GM23338 (cell line): ENCODE measurements at regions not wholly inside any gene's neighbourhood (a gene's known extent, or its start where the extent isn't known, plus 50 kb on each side); places are given as distances from the start of the nearest gene placed in this dataset.

Source experiments
- ATAC-seq: fragments of 200-7000 bp; cut with Tn5 transposase; 3 replicates; pipeline ENCODE4 v1.9.1; 2020
- DNase-seq: peaks from one replicate; pipeline ENCODE4 v3.0.0-alpha.2; 2015; ENCODE audit warnings: low spot score
- H2AFZ ChIP-seq: fragments of 200-600 bp; sonication (generic); 2 replicates; pipeline ENCODE4 v1.8.0; 2016; ENCODE audit warnings: antibody characterized with exemption, mild to moderate bottlenecking, moderate library complexity
- H3F3A ChIP-seq: fragments of 200-600 bp; sonication (generic); replicated peaks from 2 replicates; pipeline ENCODE4 v1.8.0; 2017; ENCODE audit warnings: antibody characterized with exemption, mixed run types, low read depth
- H3K27ac ChIP-seq: fragments of 200-600 bp; sonication (generic); 2 replicates; pipeline ENCODE4 v1.6.1; 2016; ENCODE audit warnings: low read depth
- H3K27me3 ChIP-seq: fragments of 200-600 bp; sonication (generic); 2 replicates; pipeline ENCODE4 v1.8.0; 2016; ENCODE audit warnings: mild to moderate bottlenecking, mixed run types, moderate library complexity; ENCODE audit not compliant: insufficient read depth
- H3K36me3 ChIP-seq: fragments of 200-600 bp; sonication (generic); 2 replicates; pipeline ENCODE4 v1.8.0; 2016; ENCODE audit warnings: mild to moderate bottlenecking; ENCODE audit not compliant: insufficient read depth
- H3K4me1 ChIP-seq: fragments of 200-600 bp; sonication (generic); 2 replicates; pipeline ENCODE4 v1.8.0; 2016; ENCODE audit warnings: mild to moderate bottlenecking, moderate library complexity; ENCODE audit not compliant: insufficient read depth
- H3K4me2 ChIP-seq: fragments of 200-600 bp; sonication (generic); 2 replicates; pipeline ENCODE4 v1.7.1; 2017; ENCODE audit warnings: mixed run types
- H3K4me3 ChIP-seq: fragments of 200-600 bp; sonication (generic); 2 replicates; pipeline ENCODE4 v1.6.1; 2016; ENCODE audit warnings: mixed run types
- H3K79me2 ChIP-seq: fragments of 200-600 bp; sonication (generic); replicated peaks from 2 replicates; pipeline ENCODE4 v1.8.0; 2017; ENCODE audit warnings: mild to moderate bottlenecking; ENCODE audit not compliant: insufficient read depth
- H3K9me2 ChIP-seq: fragments of 200-600 bp; sonication (generic); 2 replicates; pipeline ENCODE4 v1.8.0; 2017; ENCODE audit not compliant: insufficient read depth
- H4K20me1 ChIP-seq: fragments of 200-600 bp; sonication (generic); replicated peaks from 2 replicates; pipeline ENCODE4 v1.8.0; 2017; ENCODE audit warnings: mild to moderate bottlenecking; ENCODE audit not compliant: insufficient read depth
- H3K27ac Mint-ChIP-seq: 2 replicates; pipeline ENCODE4 v1.8.0; 2020; ENCODE audit warnings: inconsistent platforms, mild to moderate bottlenecking, moderate library complexity, mixed read lengths
- H3K27me3 Mint-ChIP-seq: 3 replicates; pipeline ENCODE4 v1.8.0; 2022; ENCODE audit warnings: low read depth, mild to moderate bottlenecking, moderate library complexity, mixed read lengths, inconsistent platforms; ENCODE audit not compliant: insufficient read depth, poor library complexity
- H3K36me3 Mint-ChIP-seq: 3 replicates; pipeline ENCODE4 v1.8.0; 2021; ENCODE audit warnings: low read depth, mild to moderate bottlenecking, inconsistent platforms, moderate library complexity, mixed read lengths
- H3K4me1 Mint-ChIP-seq: 3 replicates; pipeline ENCODE4 v1.8.0; 2020; ENCODE audit warnings: mild to moderate bottlenecking, inconsistent platforms, mixed read lengths
- H3K4me3 Mint-ChIP-seq: 3 replicates; pipeline ENCODE4 v1.8.0; 2021; ENCODE audit warnings: moderate library complexity, mild to moderate bottlenecking, inconsistent platforms, mixed read lengths
- H3K9me3 Mint-ChIP-seq: 3 replicates; pipeline ENCODE4 v1.8.0; 2020; ENCODE audit warnings: moderate library complexity, mild to moderate bottlenecking, inconsistent platforms, mixed read lengths
- CREB1 ChIP-seq: fragments of 250-450 bp; sonication (Bioruptor Pico); IDR thresholded peaks from 2 replicates; pipeline ENCODE4 v1.5.0; 2020; ENCODE audit warnings: low read depth, mild to moderate bottlenecking, moderate library complexity
- EZH2 ChIP-seq: fragments of 200-600 bp; sonication (generic); IDR thresholded peaks from one replicate; pipeline ENCODE4 v1.8.0; 2017; ENCODE audit warnings: antibody characterized with exemption, mild to moderate bottlenecking, low read depth; ENCODE audit not compliant: unreplicated experiment
- EZH2phosphoT487 ChIP-seq: fragments of 200-600 bp; sonication (generic); IDR thresholded peaks from one replicate; pipeline ENCODE4 v1.8.1; 2018; ENCODE audit warnings: antibody characterized with exemption; ENCODE audit not compliant: unreplicated experiment
- JUNB ChIP-seq: IDR thresholded peaks from one replicate; pipeline ENCODE4 v1.6.1; 2016; ENCODE audit warnings: antibody characterized with exemption; ENCODE audit not compliant: unreplicated experiment
- NANOG ChIP-seq: IDR thresholded peaks from 2 replicates; pipeline ENCODE4 v1.6.1; 2016; ENCODE audit warnings: antibody characterized with exemption, borderline replicate concordance
- POLR2AphosphoS5 ChIP-seq: IDR thresholded peaks from 2 replicates; pipeline ENCODE4 v1.6.1; 2016; ENCODE audit warnings: antibody characterized with exemption, low read depth
- STAT1 ChIP-seq: IDR thresholded peaks from one replicate; pipeline ENCODE4 v1.6.1; 2016; ENCODE audit warnings: antibody characterized with exemption; ENCODE audit not compliant: unreplicated experiment
- ZNF114 ChIP-seq: fragments of 250-450 bp; sonication (Bioruptor Pico); IDR thresholded peaks from 2 replicates; pipeline ENCODE4 v1.5.0; 2020; ENCODE audit warnings: mild to moderate bottlenecking, moderate library complexity
- ZNF331 ChIP-seq: fragments of 250-450 bp; sonication (Bioruptor Pico); IDR thresholded peaks from 2 replicates; pipeline ENCODE4 v1.5.0; 2020; ENCODE audit warnings: low read depth, mild to moderate bottlenecking, moderate library complexity
- TF ChIP-seq, protein P1 (sequence below): fragments of 250-450 bp; sonication (Bioruptor Pico); IDR thresholded peaks from 2 replicates; pipeline ENCODE4 v1.5.0; 2020; ENCODE audit warnings: mild to moderate bottlenecking, moderate library complexity
- TF ChIP-seq, protein P2 (sequence below): IDR thresholded peaks from one replicate; pipeline ENCODE4 v1.6.1; 2018; ENCODE audit warnings: antibody characterized with exemption; ENCODE audit not compliant: unreplicated experiment
- TF ChIP-seq, protein P3 (sequence below): IDR thresholded peaks from 2 replicates; pipeline ENCODE4 v1.6.1; 2016; ENCODE audit warnings: antibody characterized with exemption
- TF ChIP-seq, protein P4 (sequence below), 2 experiments: fragments of 200-600 bp in 1 of 2; sonication (generic) in 1 of 2; conservative IDR thresholded peaks; 2 replicates each; pipeline versions ENCODE4 v1.5.1 to v1.6.1; 2016 to 2017; ENCODE audit warnings: antibody characterized with exemption in 2 of 2, low read depth in 2 of 2, mild to moderate bottlenecking in 2 of 2, moderate library complexity in 1 of 2

DNA sequence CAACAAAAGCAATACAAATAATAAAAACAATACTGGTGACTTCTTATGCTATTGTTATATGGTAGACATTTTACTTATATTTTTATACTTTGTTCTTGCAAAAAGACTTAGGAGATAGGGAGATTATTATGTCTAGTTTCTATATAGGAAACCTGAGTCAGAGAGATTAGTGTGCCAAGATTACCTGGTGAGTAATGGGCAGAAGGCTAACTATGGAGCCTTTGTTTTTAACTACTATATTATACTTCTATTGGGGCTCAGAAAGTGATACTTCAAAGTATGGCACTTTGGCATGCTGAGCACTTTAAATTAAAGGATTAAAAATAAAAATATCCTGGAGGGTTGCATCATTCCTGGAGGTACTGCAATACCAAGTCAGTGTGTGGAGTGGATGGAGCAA is 117.5 kb upstream of the CLINT1 start:
- no peak for DNase-seq
- ATAC-seq = no peak
- TF ChIP-seq POLR2AphosphoS5 (no peak), ZNF114 (CRISPR knock-in tag) (no peak), ZNF331 (no peak), CREB1 (CRISPR knock-in tag) (no peak), EZH2phosphoT487 (no peak), JUNB (no peak), STAT1 (no peak), NANOG (no peak), EZH2 (no peak)
- TF ChIP-seq, protein P1, sequence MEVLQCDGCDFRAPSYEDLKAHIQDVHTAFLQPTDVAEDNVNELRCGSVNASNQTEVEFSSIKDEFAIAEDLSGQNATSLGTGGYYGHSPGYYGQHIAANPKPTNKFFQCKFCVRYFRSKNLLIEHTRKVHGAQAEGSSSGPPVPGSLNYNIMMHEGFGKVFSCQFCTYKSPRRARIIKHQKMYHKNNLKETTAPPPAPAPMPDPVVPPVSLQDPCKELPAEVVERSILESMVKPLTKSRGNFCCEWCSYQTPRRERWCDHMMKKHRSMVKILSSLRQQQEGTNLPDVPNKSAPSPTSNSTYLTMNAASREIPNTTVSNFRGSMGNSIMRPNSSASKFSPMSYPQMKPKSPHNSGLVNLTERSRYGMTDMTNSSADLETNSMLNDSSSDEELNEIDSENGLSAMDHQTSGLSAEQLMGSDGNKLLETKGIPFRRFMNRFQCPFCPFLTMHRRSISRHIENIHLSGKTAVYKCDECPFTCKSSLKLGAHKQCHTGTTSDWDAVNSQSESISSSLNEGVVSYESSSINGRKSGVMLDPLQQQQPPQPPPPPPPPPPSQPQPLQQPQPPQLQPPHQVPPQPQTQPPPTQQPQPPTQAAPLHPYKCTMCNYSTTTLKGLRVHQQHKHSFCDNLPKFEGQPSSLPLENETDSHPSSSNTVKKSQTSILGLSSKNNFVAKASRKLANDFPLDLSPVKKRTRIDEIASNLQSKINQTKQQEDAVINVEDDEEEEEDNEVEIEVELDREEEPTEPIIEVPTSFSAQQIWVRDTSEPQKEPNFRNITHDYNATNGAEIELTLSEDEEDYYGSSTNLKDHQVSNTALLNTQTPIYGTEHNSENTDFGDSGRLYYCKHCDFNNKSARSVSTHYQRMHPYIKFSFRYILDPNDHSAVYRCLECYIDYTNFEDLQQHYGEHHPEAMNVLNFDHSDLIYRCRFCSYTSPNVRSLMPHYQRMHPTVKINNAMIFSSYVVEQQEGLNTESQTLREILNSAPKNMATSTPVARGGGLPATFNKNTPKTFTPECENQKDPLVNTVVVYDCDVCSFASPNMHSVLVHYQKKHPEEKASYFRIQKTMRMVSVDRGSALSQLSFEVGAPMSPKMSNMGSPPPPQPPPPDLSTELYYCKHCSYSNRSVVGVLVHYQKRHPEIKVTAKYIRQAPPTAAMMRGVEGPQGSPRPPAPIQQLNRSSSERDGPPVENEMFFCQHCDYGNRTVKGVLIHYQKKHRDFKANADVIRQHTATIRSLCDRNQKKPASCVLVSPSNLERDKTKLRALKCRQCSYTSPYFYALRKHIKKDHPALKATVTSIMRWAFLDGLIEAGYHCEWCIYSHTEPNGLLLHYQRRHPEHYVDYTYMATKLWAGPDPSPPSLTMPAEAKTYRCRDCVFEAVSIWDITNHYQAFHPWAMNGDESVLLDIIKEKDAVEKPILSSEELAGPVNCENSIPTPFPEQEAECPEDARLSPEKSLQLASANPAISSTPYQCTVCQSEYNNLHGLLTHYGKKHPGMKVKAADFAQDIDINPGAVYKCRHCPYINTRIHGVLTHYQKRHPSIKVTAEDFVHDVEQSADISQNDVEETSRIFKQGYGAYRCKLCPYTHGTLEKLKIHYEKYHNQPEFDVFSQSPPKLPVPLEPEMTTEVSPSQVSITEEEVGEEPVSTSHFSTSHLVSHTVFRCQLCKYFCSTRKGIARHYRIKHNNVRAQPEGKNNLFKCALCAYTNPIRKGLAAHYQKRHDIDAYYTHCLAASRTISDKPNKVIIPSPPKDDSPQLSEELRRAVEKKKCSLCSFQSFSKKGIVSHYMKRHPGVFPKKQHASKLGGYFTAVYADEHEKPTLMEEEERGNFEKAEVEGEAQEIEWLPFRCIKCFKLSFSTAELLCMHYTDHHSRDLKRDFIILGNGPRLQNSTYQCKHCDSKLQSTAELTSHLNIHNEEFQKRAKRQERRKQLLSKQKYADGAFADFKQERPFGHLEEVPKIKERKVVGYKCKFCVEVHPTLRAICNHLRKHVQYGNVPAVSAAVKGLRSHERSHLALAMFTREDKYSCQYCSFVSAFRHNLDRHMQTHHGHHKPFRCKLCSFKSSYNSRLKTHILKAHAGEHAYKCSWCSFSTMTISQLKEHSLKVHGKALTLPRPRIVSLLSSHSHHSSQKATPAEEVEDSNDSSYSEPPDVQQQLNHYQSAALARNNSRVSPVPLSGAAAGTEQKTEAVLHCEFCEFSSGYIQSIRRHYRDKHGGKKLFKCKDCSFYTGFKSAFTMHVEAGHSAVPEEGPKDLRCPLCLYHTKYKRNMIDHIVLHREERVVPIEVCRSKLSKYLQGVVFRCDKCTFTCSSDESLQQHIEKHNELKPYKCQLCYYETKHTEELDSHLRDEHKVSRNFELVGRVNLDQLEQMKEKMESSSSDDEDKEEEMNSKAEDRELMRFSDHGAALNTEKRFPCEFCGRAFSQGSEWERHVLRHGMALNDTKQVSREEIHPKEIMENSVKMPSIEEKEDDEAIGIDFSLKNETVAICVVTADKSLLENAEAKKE (CRISPR knock-in tag) = no peak
- TF ChIP-seq, protein P2, sequence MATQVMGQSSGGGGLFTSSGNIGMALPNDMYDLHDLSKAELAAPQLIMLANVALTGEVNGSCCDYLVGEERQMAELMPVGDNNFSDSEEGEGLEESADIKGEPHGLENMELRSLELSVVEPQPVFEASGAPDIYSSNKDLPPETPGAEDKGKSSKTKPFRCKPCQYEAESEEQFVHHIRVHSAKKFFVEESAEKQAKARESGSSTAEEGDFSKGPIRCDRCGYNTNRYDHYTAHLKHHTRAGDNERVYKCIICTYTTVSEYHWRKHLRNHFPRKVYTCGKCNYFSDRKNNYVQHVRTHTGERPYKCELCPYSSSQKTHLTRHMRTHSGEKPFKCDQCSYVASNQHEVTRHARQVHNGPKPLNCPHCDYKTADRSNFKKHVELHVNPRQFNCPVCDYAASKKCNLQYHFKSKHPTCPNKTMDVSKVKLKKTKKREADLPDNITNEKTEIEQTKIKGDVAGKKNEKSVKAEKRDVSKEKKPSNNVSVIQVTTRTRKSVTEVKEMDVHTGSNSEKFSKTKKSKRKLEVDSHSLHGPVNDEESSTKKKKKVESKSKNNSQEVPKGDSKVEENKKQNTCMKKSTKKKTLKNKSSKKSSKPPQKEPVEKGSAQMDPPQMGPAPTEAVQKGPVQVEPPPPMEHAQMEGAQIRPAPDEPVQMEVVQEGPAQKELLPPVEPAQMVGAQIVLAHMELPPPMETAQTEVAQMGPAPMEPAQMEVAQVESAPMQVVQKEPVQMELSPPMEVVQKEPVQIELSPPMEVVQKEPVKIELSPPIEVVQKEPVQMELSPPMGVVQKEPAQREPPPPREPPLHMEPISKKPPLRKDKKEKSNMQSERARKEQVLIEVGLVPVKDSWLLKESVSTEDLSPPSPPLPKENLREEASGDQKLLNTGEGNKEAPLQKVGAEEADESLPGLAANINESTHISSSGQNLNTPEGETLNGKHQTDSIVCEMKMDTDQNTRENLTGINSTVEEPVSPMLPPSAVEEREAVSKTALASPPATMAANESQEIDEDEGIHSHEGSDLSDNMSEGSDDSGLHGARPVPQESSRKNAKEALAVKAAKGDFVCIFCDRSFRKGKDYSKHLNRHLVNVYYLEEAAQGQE = no peak
- TF ChIP-seq, protein P3, sequence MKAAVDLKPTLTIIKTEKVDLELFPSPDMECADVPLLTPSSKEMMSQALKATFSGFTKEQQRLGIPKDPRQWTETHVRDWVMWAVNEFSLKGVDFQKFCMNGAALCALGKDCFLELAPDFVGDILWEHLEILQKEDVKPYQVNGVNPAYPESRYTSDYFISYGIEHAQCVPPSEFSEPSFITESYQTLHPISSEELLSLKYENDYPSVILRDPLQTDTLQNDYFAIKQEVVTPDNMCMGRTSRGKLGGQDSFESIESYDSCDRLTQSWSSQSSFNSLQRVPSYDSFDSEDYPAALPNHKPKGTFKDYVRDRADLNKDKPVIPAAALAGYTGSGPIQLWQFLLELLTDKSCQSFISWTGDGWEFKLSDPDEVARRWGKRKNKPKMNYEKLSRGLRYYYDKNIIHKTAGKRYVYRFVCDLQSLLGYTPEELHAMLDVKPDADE = no peak
- TF ChIP-seq, protein P4, sequence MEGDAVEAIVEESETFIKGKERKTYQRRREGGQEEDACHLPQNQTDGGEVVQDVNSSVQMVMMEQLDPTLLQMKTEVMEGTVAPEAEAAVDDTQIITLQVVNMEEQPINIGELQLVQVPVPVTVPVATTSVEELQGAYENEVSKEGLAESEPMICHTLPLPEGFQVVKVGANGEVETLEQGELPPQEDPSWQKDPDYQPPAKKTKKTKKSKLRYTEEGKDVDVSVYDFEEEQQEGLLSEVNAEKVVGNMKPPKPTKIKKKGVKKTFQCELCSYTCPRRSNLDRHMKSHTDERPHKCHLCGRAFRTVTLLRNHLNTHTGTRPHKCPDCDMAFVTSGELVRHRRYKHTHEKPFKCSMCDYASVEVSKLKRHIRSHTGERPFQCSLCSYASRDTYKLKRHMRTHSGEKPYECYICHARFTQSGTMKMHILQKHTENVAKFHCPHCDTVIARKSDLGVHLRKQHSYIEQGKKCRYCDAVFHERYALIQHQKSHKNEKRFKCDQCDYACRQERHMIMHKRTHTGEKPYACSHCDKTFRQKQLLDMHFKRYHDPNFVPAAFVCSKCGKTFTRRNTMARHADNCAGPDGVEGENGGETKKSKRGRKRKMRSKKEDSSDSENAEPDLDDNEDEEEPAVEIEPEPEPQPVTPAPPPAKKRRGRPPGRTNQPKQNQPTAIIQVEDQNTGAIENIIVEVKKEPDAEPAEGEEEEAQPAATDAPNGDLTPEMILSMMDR (conservative IDR thresholded peaks at IDR 0.05; ENCODE audit: low read depth in 2 of 2) = no peak
- no peak overlapping the region for H3K4me3 ChIP-seq
- no peaks in the 10 kb centered on the region for H3K36me3 Mint-ChIP-seq
- H3F3A ChIP-seq = no peaks in the 10 kb centered on the region
- H3K9me2 ChIP-seq = no peaks in the 10 kb centered on the region
- no peak overlapping the region for H3K27ac Mint-ChIP-seq
- no peak overlapping the region for H3K4me3 Mint-ChIP-seq
- H3K27ac ChIP-seq = no peak overlapping the region
- no peaks in the 10 kb centered on the region for H3K36me3 ChIP-seq
- H3K4me2 ChIP-seq = no peak overlapping the region
- no peaks in the 10 kb centered on the region for H3K79me2 ChIP-seq
- H3K9me3 Mint-ChIP-seq = no peaks in the 10 kb centered on the region
- peaks cover 8% of the 10 kb centered on the region for H3K4me1 Mint-ChIP-seq
- peaks cover 7% of the 10 kb centered on the region for H3K4me1 ChIP-seq
- no peaks in the 10 kb centered on the region for H4K20me1 ChIP-seq
- no peak overlapping the region for H2AFZ ChIP-seq
- no peaks in the 10 kb centered on the region for H3K27me3 ChIP-seq
- H3K27me3 Mint-ChIP-seq = no peaks in the 10 kb centered on the region
